Stimulated activated naive CD4-positive, alpha-beta T cell (primary cell): ENCODE measurements at regions not wholly inside any gene's neighbourhood (a gene's known extent, or its start where the extent isn't known, plus 50 kb on each side); places are given as distances from the start of the nearest gene placed in this dataset.
A peak's percentile ranks its signal among the peaks of the same experiment; 100 is the strongest.
"Not testable (repeated sequence)": the region's sequence is repeated elsewhere in the genome, so short reads cannot be mapped to it uniquely, and the experiment has no call there.

Experiments
- DNase-seq, 6 experiments: peaks; one replicate each; lab custom pipeline; 2025; lab: John Stamatoyannopoulos, UW

- no peak for DNase-seq
These were observed 141.8 kb upstream of the BNIP2 start for GRCh38 chr15:59830873-59831272.

DNA sequence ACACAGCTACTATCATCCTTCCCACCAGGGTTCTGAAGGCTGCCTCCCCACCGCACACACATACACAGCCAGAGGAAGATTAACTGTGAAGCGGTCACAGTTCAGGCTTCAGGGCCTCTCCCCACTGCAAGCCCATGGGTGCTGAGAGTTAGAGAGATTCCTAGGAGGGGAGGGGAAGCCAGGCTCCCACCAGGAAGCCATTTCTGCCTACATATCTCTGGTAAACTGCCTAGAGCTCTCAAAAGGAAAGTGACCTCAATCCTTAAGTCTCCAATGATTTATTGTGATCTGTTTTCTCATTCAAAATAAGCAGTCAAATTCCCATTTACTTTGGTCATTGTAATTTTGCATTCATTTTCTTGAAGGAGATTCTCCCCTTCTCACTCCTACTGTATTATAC lies 141.0 kb upstream of the BNIP2 start:
- no peak for DNase-seq

DNA sequence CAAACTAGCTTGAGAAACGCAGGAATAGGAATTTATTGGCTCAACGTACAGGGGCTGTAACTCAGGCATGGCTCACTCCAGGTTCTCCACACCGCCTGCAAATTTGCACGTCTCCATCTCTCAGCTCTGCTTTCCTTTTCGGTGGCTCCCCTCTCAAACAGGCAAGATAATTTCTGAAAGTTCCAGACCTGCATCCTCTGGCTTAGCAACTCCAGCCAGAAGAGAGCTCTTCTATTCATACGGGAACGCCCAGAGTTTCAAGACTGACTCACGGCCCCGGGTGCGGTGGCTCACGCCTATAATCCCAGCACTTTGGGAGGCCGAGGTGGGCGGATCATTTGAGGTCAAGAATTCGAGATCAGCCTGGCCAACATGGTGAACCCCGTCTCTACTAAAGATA lies 139.7 kb upstream of the BNIP2 start:
- DNase-seq: no peak

DNA sequence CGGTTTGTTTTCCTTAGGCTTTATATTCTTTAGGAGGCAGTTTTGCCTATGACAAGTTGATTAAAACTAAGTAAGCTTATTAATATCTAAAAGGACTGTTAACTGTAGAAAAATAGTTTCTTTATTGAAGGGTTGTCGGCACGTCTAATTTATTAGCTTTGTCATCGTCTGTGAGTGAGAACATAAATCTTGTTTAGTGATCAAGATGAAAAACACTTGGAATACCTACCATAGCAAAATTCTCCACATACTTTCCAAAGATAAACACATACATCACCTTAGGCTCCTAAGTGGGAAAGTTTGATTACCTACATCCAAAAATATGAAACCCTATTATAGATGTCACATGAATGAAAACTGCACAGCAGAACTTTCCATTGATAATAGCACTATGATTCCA lies 139.1 kb upstream of the BNIP2 start:
- DNase-seq: no peak

DNA sequence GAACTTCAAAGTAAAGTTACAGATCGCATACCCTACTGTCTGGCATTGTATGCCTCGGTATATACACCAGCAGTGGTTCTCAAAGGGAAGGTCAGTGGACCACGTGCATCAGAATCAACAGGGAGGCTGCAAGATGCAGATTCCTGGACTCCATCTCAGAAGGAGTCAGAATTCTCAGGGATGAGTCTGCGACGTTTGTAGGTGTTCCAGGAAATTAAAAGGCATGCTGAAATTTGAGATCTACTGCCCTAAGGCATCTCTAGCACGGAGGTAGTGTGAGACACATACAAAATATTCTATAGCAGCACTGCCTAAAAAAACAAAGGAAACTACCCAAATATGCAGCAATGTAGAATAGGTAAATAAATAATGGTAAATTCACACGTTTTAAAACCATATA lies 136.8 kb upstream of the BNIP2 start:
- DNase-seq: no peak

DNA sequence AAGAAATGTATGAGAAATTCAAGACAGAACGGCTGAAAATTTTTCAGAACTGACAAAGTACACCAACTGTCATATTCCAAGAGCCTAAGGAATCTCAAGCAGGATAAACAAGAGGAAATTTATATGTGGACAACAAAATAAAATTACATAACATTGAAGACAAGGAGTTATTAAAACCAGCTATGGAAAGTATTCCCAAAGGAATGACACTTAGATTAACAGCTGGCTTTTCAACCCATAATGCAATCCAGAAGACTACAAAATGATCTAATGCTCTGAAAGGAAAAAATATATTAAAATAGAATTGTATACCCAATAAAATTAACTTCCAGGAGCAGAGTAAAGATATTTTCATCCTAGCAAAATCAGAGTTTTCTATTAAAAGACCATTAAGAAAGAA lies 132.2 kb upstream of the BNIP2 start:
- no peak for DNase-seq

GRCh38 chr15:59819092-59819491 lies 130.0 kb upstream of the BNIP2 start:
- no peak for DNase-seq

GRCh38 chr15:59818336-59818735 lies 129.2 kb upstream of the BNIP2 start:
- no peak for DNase-seq

DNA sequence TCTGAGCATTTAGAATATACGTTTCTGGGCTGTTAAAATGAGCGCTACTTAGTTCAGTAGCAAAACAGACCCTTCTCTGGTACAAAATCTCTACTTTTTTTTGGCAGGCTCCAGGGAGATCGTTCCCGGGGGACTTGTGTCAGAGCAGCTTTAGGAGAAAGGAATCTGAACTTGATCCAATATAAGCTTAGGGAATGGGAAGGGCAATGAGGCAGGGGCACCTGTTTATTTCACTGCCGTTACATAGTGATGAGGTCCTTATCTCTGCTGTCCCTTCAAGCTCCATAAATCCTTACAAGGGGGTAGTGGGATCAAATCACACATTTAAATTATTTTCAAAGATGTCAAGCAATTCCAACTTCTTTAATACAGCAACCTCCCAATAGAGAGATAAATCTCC lies 128.7 kb upstream of the BNIP2 start:
- DNase-seq: no peak

GRCh38 chr15:59817053-59817452 lies 127.9 kb upstream of the BNIP2 start:
- DNase-seq: no peak

GRCh38 chr15:59814409-59814808 lies 125.3 kb upstream of the BNIP2 start:
- peak; percentile 3 to 64 (median 48) for DNase-seq

GRCh38 chr15:59812889-59813288 lies 123.8 kb upstream of the BNIP2 start:
- no peak for DNase-seq

DNA sequence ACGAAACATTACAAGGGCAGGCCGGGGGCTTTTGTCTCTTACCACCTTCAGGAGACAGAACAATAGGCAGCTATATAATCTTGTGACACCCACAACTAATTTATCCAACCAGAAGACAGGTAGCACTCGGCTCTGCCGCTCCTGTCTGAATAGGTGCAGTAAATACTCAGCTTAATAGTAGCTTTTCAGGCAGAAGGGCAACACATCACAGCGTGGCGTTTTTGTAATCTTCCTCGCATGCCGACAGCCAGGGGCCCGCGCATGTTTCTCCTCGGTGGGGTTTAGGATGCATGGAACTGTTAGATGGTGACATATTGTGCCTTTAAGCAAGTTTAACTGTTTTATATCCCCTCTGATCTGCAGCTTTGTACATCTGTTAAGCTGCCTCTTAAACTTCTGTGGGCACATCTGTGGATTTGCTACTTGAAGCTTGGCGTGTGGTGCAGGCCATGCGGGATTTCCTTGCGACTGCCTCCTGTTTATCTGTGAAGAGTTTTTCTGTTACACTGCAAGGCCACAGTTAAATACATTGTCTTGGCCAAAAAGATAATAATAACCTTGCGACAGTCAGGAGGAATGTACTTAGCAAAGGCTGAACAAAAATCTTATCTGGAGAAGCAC lies 123.2 kb upstream of the BNIP2 start:
- no peak for DNase-seq

- peak; percentile 47 to 90 (median 81) for DNase-seq
These were observed 114.3 kb upstream of the BNIP2 start for GRCh38 chr15:59803293-59803966.

- no peak for DNase-seq
These were observed 112.5 kb upstream of the BNIP2 start for GRCh38 chr15:59801649-59802048.

DNA sequence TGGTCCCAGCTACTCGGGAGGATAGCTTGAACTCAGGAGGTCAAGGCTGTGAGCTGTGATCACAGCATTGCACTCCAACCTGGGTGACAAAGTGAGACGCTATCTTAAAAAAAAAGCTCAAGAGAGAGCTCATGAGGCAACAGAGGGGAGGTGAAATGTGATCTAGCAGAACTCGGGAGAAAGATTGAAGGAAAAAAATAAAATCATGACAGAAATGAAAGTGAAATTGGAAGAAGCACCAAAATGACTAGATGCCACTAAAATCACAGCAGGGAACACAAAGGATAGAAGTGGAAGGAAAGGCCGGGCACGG lies 109.4 kb upstream of the BNIP2 start:
- DNase-seq: peak in 3 of 6 experiments; percentile 7 to 28 (median 18)

DNA sequence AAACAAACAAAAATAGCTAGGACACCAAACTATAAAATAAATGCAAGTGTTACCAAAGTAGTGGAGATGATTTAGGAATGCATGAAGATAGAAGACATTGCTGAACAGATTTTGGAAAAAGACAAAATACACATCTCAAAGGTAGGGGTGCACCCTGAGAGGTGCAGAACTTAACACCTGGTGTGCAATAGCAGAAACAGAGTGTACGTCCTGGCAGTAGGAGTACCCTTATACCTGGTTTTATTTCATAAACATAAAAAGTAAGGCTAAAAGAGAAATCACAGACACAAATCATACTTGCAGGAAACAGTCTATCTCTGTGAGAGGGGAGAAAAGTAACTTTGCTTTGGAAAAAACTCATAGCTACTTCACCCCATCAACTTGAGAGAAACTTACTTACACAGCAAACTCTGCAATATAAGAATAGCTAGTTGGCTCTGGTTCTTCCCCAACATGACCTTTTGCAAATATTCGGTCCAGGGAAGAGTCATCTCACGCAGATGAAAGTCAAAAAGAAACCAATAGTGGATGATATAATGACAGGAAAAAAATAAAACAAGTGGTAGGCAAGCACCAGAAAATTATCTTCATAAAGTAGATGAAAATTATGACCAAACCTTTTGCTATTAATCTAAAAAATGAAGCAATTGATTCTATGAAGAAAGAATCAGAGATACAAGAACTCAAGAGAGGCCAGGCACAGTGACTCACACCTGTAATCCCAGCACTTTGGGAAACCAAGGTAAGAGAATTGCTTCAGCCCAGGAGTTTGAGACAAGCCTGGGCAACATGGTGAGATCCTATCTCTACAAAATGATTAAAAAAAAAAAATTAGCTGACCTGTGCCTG lies 108.9 kb upstream of the BNIP2 start:
- DNase-seq: peak in 1 of 6 experiments; percentile 28

DNA sequence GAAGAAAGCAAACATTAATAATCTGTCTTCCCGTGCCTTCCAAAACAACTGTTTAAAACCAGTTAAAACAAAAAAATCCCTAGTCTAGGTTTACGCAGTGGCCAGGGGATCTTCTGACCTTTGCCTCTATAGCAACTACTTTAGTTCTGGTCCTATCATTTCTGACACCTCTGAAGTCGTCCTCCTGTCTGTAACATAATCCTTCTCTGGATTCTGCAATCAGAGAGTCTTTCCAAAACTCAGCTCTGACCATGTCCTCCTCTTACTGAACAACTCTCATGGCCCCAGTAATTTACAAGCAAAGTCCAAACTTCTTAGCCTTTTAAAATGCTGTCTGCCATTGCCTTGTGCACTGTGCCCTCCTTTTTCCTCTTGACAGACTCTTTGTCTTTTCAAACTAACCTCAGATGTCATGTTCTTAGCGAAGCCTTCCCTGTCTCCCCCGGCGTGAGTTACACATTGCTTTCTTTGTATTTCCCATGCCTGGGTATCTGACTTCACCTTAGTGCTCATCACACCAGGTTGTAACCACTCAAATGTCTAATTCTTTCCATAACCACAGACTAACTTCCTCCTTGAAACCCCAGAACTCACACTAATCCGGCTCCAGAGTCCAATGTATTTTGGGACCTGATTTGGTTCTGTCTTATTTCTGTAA lies 105.2 kb upstream of the BNIP2 start:
- peak in 1 of 6 experiments; percentile 17 for DNase-seq

DNA sequence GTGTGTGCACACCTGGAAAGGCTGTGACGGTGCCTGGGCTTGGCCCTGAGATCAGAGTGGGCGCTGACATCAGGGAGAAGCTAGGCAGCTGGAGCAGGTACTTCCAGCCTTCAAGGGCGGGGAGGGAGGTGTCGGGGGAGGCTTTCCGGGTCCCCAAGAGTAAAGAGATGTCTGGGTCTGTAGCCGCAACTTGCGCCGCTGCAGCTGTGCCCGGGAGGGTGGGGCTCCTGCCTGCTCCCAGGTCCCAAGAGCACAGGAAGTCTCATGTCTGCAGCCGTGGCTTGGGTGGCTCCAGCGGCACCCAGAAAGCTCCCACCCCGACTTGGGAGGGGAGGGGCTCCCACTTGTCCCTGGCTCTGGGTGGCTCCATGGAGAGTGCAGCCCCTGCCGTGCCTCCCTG lies 103.2 kb upstream of the BNIP2 start:
- DNase-seq: peak in 5 of 6 experiments; percentile 11 to 60 (median 35)

GRCh38 chr15:59791755-59792154 lies 102.6 kb upstream of the BNIP2 start:
- peak in 1 of 6 experiments; percentile 22 for DNase-seq

DNA sequence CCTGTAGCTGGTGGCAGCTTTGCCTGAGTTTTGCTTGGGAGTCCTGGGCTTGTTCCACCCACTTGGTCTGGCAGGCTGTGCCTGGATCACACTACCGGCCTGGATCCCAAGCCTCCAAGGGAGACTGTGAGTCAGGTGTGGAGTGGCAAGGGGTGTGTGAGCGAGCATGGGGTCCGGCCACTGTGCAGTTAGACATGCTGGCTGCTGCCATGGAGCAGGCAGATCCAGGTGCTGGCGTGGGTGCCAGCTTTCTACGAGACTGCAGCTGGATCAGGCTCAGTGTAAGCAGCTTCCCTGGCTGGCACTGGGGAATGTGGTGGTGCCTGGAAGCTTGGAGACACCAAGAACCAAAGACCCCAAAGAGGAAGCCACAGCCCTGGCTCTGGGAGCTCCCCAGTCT lies 102.0 kb upstream of the BNIP2 start:
- DNase-seq: no peak

GRCh38 chr15:59786466-59786865 lies 97.3 kb upstream of the BNIP2 start:
- not testable (repeated sequence) for DNase-seq

DNA sequence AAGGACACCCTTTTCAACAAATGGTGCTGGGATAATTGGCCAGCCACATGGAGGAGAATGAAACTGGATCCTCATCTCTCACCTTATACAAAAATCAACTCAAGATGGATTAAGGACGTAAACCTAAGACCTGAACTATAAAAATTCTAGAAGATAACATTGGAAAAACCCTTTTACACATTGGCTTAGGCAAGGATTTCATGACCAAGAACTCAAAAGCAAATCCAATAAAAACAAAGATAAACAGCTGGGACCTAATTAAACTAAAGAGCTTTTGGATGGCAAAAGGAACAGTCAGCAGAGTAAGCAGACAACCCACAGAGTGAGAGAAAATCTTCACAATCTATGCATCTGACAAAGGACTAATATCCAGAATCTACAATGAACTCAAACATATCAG lies 96.9 kb upstream of the BNIP2 start:
- not testable (repeated sequence) for DNase-seq
